ENCODE measurements at regions not wholly inside any gene's neighbourhood (a gene's known extent, or its start where the extent isn't known, plus 50 kb on each side); places are given as distances from the start of the nearest gene placed in this dataset.

- TF ChIP-seq POLR2A (IDR thresholded peaks at IDR 0.05; ENCODE audit: control extremely low read depth in 1 of 2, low read depth in 2 of 2, low read length in 2 of 2) (no peak), MAFK (IDR thresholded peaks at IDR 0.05; ENCODE audit: low read depth, low read length) (no peak), SIN3A (conservative IDR thresholded peaks at IDR 0.05 in 1 of 2, IDR thresholded peaks at IDR 0.05 in 1 of 2; ENCODE audit: low read depth in 1 of 2, low read length in 2 of 2) (no peak), USF2 (IDR thresholded peaks at IDR 0.05; ENCODE audit: low read length) (no peak), CTBP2 (IDR thresholded peaks at IDR 0.05; ENCODE audit: borderline replicate concordance, insufficient read depth, insufficient read length, low read length) (no peak), EP300 (IDR thresholded peaks at IDR 0.05; ENCODE audit: borderline replicate concordance in 1 of 2, low read depth in 2 of 2, low read length in 2 of 2) (no peak), MAX (IDR thresholded peaks at IDR 0.05) (no peak), JUND (IDR thresholded peaks at IDR 0.05; ENCODE audit: low read length) (no peak), SP1 (IDR thresholded peaks at IDR 0.05; ENCODE audit: low read depth, low read length) (no peak), CHD2 (IDR thresholded peaks at IDR 0.05; ENCODE audit: low read length) (no peak), CEBPB (IDR thresholded peaks at IDR 0.05; ENCODE audit: low read depth, low read length) (no peak), EZH2 (IDR thresholded peaks at IDR 0.05; ENCODE audit: low read depth, low read length, severe bottlenecking) (no peak), RAD21 (IDR thresholded peaks at IDR 0.05 in 1 of 2, conservative IDR thresholded peaks at IDR 0.05 in 1 of 2; ENCODE audit: low read depth in 2 of 2, low read length in 2 of 2) (no peak)
Measured at GRCh38 chr9:79273311-79273710, 298.5 kb upstream of the TLE4 start.
